Neural progenitor cell (in vitro differentiated cells): ENCODE measurements at regions not wholly inside any gene's neighbourhood (a gene's known extent, or its start where the extent isn't known, plus 50 kb on each side); places are given as distances from the start of the nearest gene placed in this dataset.

Source experiments
- DNase-seq: peaks from one replicate; pipeline ENCODE4 v3.0.0-alpha.2; 2016; ENCODE audit warnings: low spot score
- H2AFZ ChIP-seq: fragments of 200-600 bp; sonication (generic); replicated peaks from 2 replicates; pipeline ENCODE4 v1.6.1; 2016; ENCODE audit warnings: antibody characterized with exemption
- H3F3A ChIP-seq: fragments of 200-600 bp; sonication (generic); 2 replicates; pipeline ENCODE4 v1.6.1; 2016; ENCODE audit warnings: antibody characterized with exemption, low read depth
- H3K27ac ChIP-seq: fragments of 200-600 bp; sonication (generic); 2 replicates; pipeline ENCODE4 v1.5.1; 2016; ENCODE audit warnings: mild to moderate bottlenecking
- H3K27me3 ChIP-seq: fragments of 200-600 bp; sonication (generic); 2 replicates; pipeline ENCODE4 v1.6.1; 2016; ENCODE audit warnings: mild to moderate bottlenecking, moderate library complexity
- H3K36me3 ChIP-seq: fragments of 200-600 bp; sonication (generic); 2 replicates; pipeline ENCODE4 v1.5.1; 2016
- H3K4me1 ChIP-seq: fragments of 200-600 bp; sonication (generic); 2 replicates; pipeline ENCODE4 v1.6.1; 2016; ENCODE audit warnings: mixed run types
- H3K4me2 ChIP-seq: fragments of 200-600 bp; sonication (generic); 2 replicates; pipeline ENCODE4 v1.6.1; 2016
- H3K4me3 ChIP-seq: fragments of 200-600 bp; sonication (generic); 2 replicates; pipeline ENCODE4 v1.5.1; 2016
- H3K79me2 ChIP-seq: fragments of 200-600 bp; sonication (generic); 2 replicates; pipeline ENCODE4 v1.6.1; 2016; ENCODE audit warnings: low read depth
- H3K9ac ChIP-seq: fragments of 200-600 bp; sonication (generic); 2 replicates; pipeline ENCODE4 v1.6.1; 2016
- H3K9me3 ChIP-seq: fragments of 200-600 bp; sonication (generic); 2 replicates; pipeline ENCODE4 v1.5.1; 2016; ENCODE audit warnings: low read depth
- H4K20me1 ChIP-seq: fragments of 200-600 bp; sonication (generic); 2 replicates; pipeline ENCODE4 v1.6.1; 2016; ENCODE audit warnings: low read depth
- H3K27ac Mint-ChIP-seq: 3 replicates; pipeline ENCODE4 v1.8.0; 2021; ENCODE audit warnings: mixed read lengths
- H3K27me3 Mint-ChIP-seq: 2 replicates; pipeline ENCODE4 v1.8.0; 2022; ENCODE audit warnings: low read depth, mild to moderate bottlenecking, inconsistent platforms, moderate library complexity, mixed read lengths; ENCODE audit not compliant: insufficient read depth
- H3K36me3 Mint-ChIP-seq: 3 replicates; pipeline ENCODE4 v1.8.0; 2021; ENCODE audit warnings: mixed read lengths
- H3K4me1 Mint-ChIP-seq: 3 replicates; pipeline ENCODE4 v1.8.0; 2021; ENCODE audit warnings: mixed read lengths
- H3K4me3 Mint-ChIP-seq: 3 replicates; pipeline ENCODE4 v1.8.0; 2021; ENCODE audit warnings: mild to moderate bottlenecking, moderate library complexity, mixed read lengths
- H3K9me3 Mint-ChIP-seq: 3 replicates; pipeline ENCODE4 v1.8.0; 2020; ENCODE audit warnings: mixed read lengths
- EZH2 ChIP-seq: fragments of 200-600 bp; sonication (generic); IDR thresholded peaks from 2 replicates; pipeline ENCODE4 v1.6.1; 2017; ENCODE audit warnings: antibody characterized with exemption, mild to moderate bottlenecking, moderate library complexity
- EZH2phosphoT487 ChIP-seq: fragments of 200-600 bp; sonication (generic); IDR thresholded peaks from 2 replicates; pipeline ENCODE4 v1.6.1; 2017; ENCODE audit warnings: antibody characterized with exemption
- TF ChIP-seq, protein P1 (sequence below): fragments of 200-600 bp; sonication (generic); IDR thresholded peaks from 2 replicates; pipeline ENCODE4 v1.5.1; 2017; ENCODE audit warnings: antibody characterized with exemption, mild to moderate bottlenecking

DNA sequence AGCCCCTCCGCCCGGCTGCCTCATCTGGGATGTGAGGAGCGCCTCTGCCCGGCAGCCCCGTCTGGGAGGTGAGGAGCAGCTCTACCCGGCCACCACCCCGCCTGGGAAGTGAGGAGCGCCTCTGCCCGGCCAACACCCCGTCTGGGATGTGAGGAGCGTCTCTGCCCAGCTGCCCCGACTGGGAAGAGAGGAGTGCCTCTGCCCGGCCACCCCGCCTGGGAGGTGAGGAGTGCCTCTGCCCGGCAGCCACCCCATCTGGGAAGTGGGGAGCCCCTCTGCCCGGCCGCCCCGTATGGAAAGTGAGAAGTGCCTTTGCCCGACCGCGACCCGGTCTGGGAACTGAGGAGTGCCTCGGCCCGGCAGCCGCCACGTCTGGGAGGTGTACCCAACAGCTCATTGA, 74.3 kb upstream of the TNIP3 start:
- H3K9me3 ChIP-seq, result no peaks in the 10 kb centered on the region
- no peaks in the 10 kb centered on the region for H3K27me3 Mint-ChIP-seq
- no peak overlapping the region for H3K27ac Mint-ChIP-seq

DNA sequence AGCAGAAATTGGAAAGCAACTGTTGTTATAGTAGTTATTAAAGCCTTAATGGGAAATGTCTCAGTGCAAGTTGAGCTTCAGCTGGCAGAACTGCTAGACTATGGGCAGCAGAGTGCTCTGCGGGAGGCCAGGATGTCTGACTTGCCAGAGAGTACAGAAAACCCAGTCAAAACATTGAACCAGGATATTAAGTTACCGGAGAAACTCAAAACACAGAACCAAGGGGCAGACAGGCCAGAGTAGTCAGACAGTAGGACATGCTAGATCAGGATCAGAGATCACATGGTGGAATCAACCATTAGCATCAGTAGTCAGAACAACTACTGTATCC, 72.9 kb upstream of the TNIP3 start:
- TF ChIP-seq EZH2 (no peak), EZH2phosphoT487 (no peak)
- TF ChIP-seq, protein P1, sequence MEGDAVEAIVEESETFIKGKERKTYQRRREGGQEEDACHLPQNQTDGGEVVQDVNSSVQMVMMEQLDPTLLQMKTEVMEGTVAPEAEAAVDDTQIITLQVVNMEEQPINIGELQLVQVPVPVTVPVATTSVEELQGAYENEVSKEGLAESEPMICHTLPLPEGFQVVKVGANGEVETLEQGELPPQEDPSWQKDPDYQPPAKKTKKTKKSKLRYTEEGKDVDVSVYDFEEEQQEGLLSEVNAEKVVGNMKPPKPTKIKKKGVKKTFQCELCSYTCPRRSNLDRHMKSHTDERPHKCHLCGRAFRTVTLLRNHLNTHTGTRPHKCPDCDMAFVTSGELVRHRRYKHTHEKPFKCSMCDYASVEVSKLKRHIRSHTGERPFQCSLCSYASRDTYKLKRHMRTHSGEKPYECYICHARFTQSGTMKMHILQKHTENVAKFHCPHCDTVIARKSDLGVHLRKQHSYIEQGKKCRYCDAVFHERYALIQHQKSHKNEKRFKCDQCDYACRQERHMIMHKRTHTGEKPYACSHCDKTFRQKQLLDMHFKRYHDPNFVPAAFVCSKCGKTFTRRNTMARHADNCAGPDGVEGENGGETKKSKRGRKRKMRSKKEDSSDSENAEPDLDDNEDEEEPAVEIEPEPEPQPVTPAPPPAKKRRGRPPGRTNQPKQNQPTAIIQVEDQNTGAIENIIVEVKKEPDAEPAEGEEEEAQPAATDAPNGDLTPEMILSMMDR, result no peak
- H3K27me3 Mint-ChIP-seq, result no peaks in the 10 kb centered on the region
- H3K4me3 Mint-ChIP-seq, result no peak overlapping the region
- Histone ChIP-seq H3K4me1 (no peaks in the 10 kb centered on the region), H3K9me3 (no peaks in the 10 kb centered on the region), H4K20me1 (no peaks in the 10 kb centered on the region), H3K4me3 (no peak overlapping the region), H3K79me2 (no peaks in the 10 kb centered on the region), H3K9ac (no peak overlapping the region), H3K4me2 (no peak overlapping the region), H3F3A (no peaks in the 10 kb centered on the region), H3K27me3 (no peaks in the 10 kb centered on the region), H2AFZ (no peak overlapping the region), H3K36me3 (no peaks in the 10 kb centered on the region), H3K27ac (no peak overlapping the region)
- no peak for DNase-seq
- H3K36me3 Mint-ChIP-seq, result peaks cover 4% of the 10 kb centered on the region
- H3K9me3 Mint-ChIP-seq, result peaks cover 4% of the 10 kb centered on the region
- H3K4me1 Mint-ChIP-seq, result no peaks in the 10 kb centered on the region
- no peak overlapping the region for H3K27ac Mint-ChIP-seq

More for the DNA sequence above, 74.3 kb upstream of the TNIP3 start:
- no peak overlapping the region for H3K9ac ChIP-seq
- no peak for DNase-seq
- no peaks in the 10 kb centered on the region for H3K27me3 ChIP-seq
- no peaks in the 10 kb centered on the region for H3K79me2 ChIP-seq
- H2AFZ ChIP-seq, result no peak overlapping the region
- no peaks in the 10 kb centered on the region for H3F3A ChIP-seq
- no peak overlapping the region for H3K27ac ChIP-seq
- no peak for TF ChIP-seq EZH2phosphoT487
- no peak overlapping the region for H3K4me3 ChIP-seq
- no peak overlapping the region for H3K4me3 Mint-ChIP-seq
- H3K36me3 ChIP-seq, result no peaks in the 10 kb centered on the region
- H3K4me1 ChIP-seq, result no peaks in the 10 kb centered on the region
- no peak overlapping the region for H3K4me2 ChIP-seq
- peaks cover 4% of the 10 kb centered on the region for H3K36me3 Mint-ChIP-seq
- peaks cover 4% of the 10 kb centered on the region for H3K9me3 Mint-ChIP-seq
- no peaks in the 10 kb centered on the region for H4K20me1 ChIP-seq
- H3K4me1 Mint-ChIP-seq, result no peaks in the 10 kb centered on the region

DNA sequence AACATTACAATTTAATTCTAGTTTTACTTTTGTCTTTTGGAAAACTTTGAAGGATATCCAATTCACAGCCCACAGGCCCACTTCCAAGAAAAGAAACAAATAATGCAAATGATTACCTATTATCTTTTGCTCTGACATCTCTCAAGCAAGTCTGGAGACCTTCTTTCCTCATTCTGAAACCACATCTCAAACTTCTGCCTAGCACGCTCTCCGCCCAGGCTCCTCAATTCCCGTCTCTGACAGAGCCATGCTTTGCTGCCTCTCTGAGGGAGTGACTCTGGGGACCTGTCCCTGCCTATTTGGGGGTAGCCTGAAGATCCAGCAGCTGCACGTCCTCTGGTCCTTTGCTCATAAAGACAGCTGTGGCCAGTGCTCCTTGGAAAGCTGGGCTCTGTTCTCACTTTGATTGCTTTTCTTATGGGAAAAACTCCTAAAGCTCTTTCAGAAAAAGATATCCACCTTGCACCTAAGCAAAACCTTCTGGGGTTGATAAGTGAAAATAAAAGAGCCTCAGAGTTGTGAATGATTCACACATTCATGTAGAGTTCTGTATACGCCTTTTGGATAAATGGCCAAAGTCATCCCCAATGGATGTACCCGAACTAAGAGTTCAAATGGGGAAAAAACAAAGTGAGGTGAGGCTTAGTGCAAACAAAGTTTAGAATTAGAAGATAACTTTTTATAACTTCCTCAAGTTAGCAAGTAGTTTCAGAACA, 72.4 kb upstream of the TNIP3 start:
- H3K4me3 ChIP-seq, result no peak overlapping the region
- DNase-seq, result no peak
- peaks cover 4% of the 10 kb centered on the region for H3K9me3 Mint-ChIP-seq
- H3K27ac ChIP-seq, result no peak overlapping the region
- no peak overlapping the region for H3K4me3 Mint-ChIP-seq
- no peaks in the 10 kb centered on the region for H3K27me3 ChIP-seq
- H3K4me1 ChIP-seq, result no peaks in the 10 kb centered on the region
- H4K20me1 ChIP-seq, result no peaks in the 10 kb centered on the region
- H3K4me2 ChIP-seq, result no peak overlapping the region
- no peaks in the 10 kb centered on the region for H3K4me1 Mint-ChIP-seq
- no peak overlapping the region for H3K9ac ChIP-seq
- TF ChIP-seq EZH2 (no peak), EZH2phosphoT487 (no peak)
- no peaks in the 10 kb centered on the region for H3K79me2 ChIP-seq
- no peaks in the 10 kb centered on the region for H3F3A ChIP-seq
- H3K9me3 ChIP-seq, result no peaks in the 10 kb centered on the region
- H3K36me3 ChIP-seq, result no peaks in the 10 kb centered on the region
- peaks cover 4% of the 10 kb centered on the region for H3K36me3 Mint-ChIP-seq
- H3K27me3 Mint-ChIP-seq, result no peaks in the 10 kb centered on the region
- H2AFZ ChIP-seq, result no peak overlapping the region
- no peak overlapping the region for H3K27ac Mint-ChIP-seq

GRCh38 chr4:121233982-121234381, 69.9 kb upstream of the TNIP3 start:
- TF ChIP-seq EZH2phosphoT487 (no peak), EZH2 (no peak)
- TF ChIP-seq, protein P1, result no peak
- H3K4me1 Mint-ChIP-seq, result no peaks in the 10 kb centered on the region
- Histone ChIP-seq H3K27me3 (no peaks in the 10 kb centered on the region), H3K36me3 (no peaks in the 10 kb centered on the region), H3K9me3 (no peaks in the 10 kb centered on the region), H2AFZ (no peak overlapping the region), H3F3A (no peaks in the 10 kb centered on the region), H3K79me2 (no peaks in the 10 kb centered on the region), H3K4me3 (no peak overlapping the region), H3K9ac (no peak overlapping the region), H4K20me1 (no peaks in the 10 kb centered on the region), H3K4me1 (no peaks in the 10 kb centered on the region), H3K4me2 (no peak overlapping the region), H3K27ac (no peak overlapping the region)
- no peaks in the 10 kb centered on the region for H3K27me3 Mint-ChIP-seq
- H3K27ac Mint-ChIP-seq, result no peak overlapping the region
- H3K4me3 Mint-ChIP-seq, result no peak overlapping the region
- DNase-seq, result peak; percentile 11
- peaks cover 4% of the 10 kb centered on the region for H3K36me3 Mint-ChIP-seq
- H3K9me3 Mint-ChIP-seq, result peaks cover 4% of the 10 kb centered on the region
